T-helper 2 cell treated with Interferon-gamma antibody and Interleukin-4, amounts not matched to agents 5 μg/mL and 100 μg/mL, for 36 hours (primary cell): ENCODE measurements at regions not wholly inside any gene's neighbourhood (a gene's known extent, or its start where the extent isn't known, plus 50 kb on each side); places are given as distances from the start of the nearest gene placed in this dataset.

Experiments
- DNase-seq: peaks from one replicate; pipeline ENCODE4 v3.0.0; 2021; ENCODE audit warnings: low spot score
- H3K27ac Mint-ChIP-seq: one replicate; pipeline ENCODE4 v1.8.0; 2021; ENCODE audit warnings: mild to moderate bottlenecking, mixed read lengths
- H3K27me3 Mint-ChIP-seq: one replicate; pipeline ENCODE4 v1.8.0; 2021; ENCODE audit warnings: low read depth, mixed read lengths
- H3K36me3 Mint-ChIP-seq: one replicate; pipeline ENCODE4 v1.8.0; 2021; ENCODE audit warnings: low read depth, mixed read lengths
- H3K4me1 Mint-ChIP-seq: one replicate; pipeline ENCODE4 v1.8.0; 2021; ENCODE audit warnings: low read depth, mixed read lengths
- H3K4me3 Mint-ChIP-seq: one replicate; pipeline ENCODE4 v1.8.0; 2022; ENCODE audit warnings: mild to moderate bottlenecking, moderate library complexity, mixed read lengths
- H3K9me3 Mint-ChIP-seq: one replicate; pipeline ENCODE4 v1.8.0; 2021; ENCODE audit warnings: mixed read lengths

GRCh38 chr16:27684047-27684446 is 134.1 kb downstream of the KATNIP start:
- Mint-ChIP-seq H3K36me3 (peaks cover 2% of the 10 kb centered on the region), H3K4me3 (no peak overlapping the region), H3K4me1 (no peaks in the 10 kb centered on the region), H3K27me3 (no peaks in the 10 kb centered on the region), H3K27ac (no peak overlapping the region), H3K9me3 (no peaks in the 10 kb centered on the region)
- DNase-seq, result no peak

GRCh38 chr16:27685807-27686206 is 135.9 kb downstream of the KATNIP start:
- Mint-ChIP-seq H3K4me3 (no peak overlapping the region), H3K27me3 (no peaks in the 10 kb centered on the region), H3K9me3 (no peaks in the 10 kb centered on the region), H3K4me1 (no peaks in the 10 kb centered on the region), H3K27ac (no peak overlapping the region), H3K36me3 (no peaks in the 10 kb centered on the region)
- DNase-seq, result no peak

GRCh38 chr16:27686926-27687325 is 137.0 kb downstream of the KATNIP start:
- Mint-ChIP-seq H3K27me3 (no peaks in the 10 kb centered on the region), H3K36me3 (no peaks in the 10 kb centered on the region), H3K4me1 (no peaks in the 10 kb centered on the region), H3K27ac (no peak overlapping the region), H3K4me3 (no peak overlapping the region), H3K9me3 (no peaks in the 10 kb centered on the region)
- DNase-seq, result no peak

GRCh38 chr16:27687605-27688004 is 137.7 kb downstream of the KATNIP start:
- no peak overlapping the region for H3K4me3 Mint-ChIP-seq
- no peaks in the 10 kb centered on the region for H3K9me3 Mint-ChIP-seq
- no peak for DNase-seq
- no peaks in the 10 kb centered on the region for H3K4me1 Mint-ChIP-seq
- H3K27ac Mint-ChIP-seq, result no peak overlapping the region
- no peaks in the 10 kb centered on the region for H3K27me3 Mint-ChIP-seq
- no peaks in the 10 kb centered on the region for H3K36me3 Mint-ChIP-seq

- Mint-ChIP-seq H3K27ac (no peak overlapping the region), H3K27me3 (no peaks in the 10 kb centered on the region), H3K36me3 (no peaks in the 10 kb centered on the region), H3K4me3 (no peak overlapping the region), H3K4me1 (no peaks in the 10 kb centered on the region), H3K9me3 (no peaks in the 10 kb centered on the region)
- no peak for DNase-seq
Observed at GRCh38 chr16:27689711-27690110, 139.8 kb downstream of the KATNIP start.

GRCh38 chr16:27690608-27691007 is 140.7 kb downstream of the KATNIP start:
- no peaks in the 10 kb centered on the region for H3K27me3 Mint-ChIP-seq
- no peaks in the 10 kb centered on the region for H3K9me3 Mint-ChIP-seq
- H3K36me3 Mint-ChIP-seq, result no peaks in the 10 kb centered on the region
- no peaks in the 10 kb centered on the region for H3K4me1 Mint-ChIP-seq
- no peak overlapping the region for H3K27ac Mint-ChIP-seq
- no peak for DNase-seq
- no peak overlapping the region for H3K4me3 Mint-ChIP-seq

- no peak for DNase-seq
- Mint-ChIP-seq H3K27ac (no peak overlapping the region), H3K4me1 (no peaks in the 10 kb centered on the region), H3K4me3 (no peak overlapping the region), H3K27me3 (no peaks in the 10 kb centered on the region), H3K36me3 (no peaks in the 10 kb centered on the region), H3K9me3 (no peaks in the 10 kb centered on the region)
Observed at GRCh38 chr16:27691721-27692120, 141.8 kb downstream of the KATNIP start.

- no peak for DNase-seq
- H3K4me1 Mint-ChIP-seq, result no peaks in the 10 kb centered on the region
- no peaks in the 10 kb centered on the region for H3K27me3 Mint-ChIP-seq
- no peak overlapping the region for H3K4me3 Mint-ChIP-seq
- no peaks in the 10 kb centered on the region for H3K36me3 Mint-ChIP-seq
- H3K9me3 Mint-ChIP-seq, result no peaks in the 10 kb centered on the region
- no peak overlapping the region for H3K27ac Mint-ChIP-seq
Observed at GRCh38 chr16:27692576-27692975, 142.6 kb downstream of the KATNIP start.

GRCh38 chr16:27695161-27695560 is 145.2 kb downstream of the KATNIP start:
- Mint-ChIP-seq H3K4me3 (no peak overlapping the region), H3K36me3 (no peaks in the 10 kb centered on the region), H3K9me3 (no peaks in the 10 kb centered on the region), H3K27ac (no peak overlapping the region), H3K4me1 (no peaks in the 10 kb centered on the region), H3K27me3 (no peaks in the 10 kb centered on the region)
- no peak for DNase-seq

GRCh38 chr16:27698266-27698665 is 148.3 kb downstream of the KATNIP start:
- no peaks in the 10 kb centered on the region for H3K36me3 Mint-ChIP-seq
- H3K4me1 Mint-ChIP-seq, result no peaks in the 10 kb centered on the region
- H3K27ac Mint-ChIP-seq, result no peak overlapping the region
- H3K9me3 Mint-ChIP-seq, result no peaks in the 10 kb centered on the region
- DNase-seq, result no peak
- H3K4me3 Mint-ChIP-seq, result no peak overlapping the region
- no peaks in the 10 kb centered on the region for H3K27me3 Mint-ChIP-seq

GRCh38 chr16:27698746-27699145 is 148.8 kb downstream of the KATNIP start:
- Mint-ChIP-seq H3K4me3 (no peak overlapping the region), H3K27me3 (no peaks in the 10 kb centered on the region), H3K27ac (no peak overlapping the region), H3K36me3 (no peaks in the 10 kb centered on the region), H3K9me3 (no peaks in the 10 kb centered on the region), H3K4me1 (no peaks in the 10 kb centered on the region)
- DNase-seq, result no peak

GRCh38 chr16:27699540-27699939 is 149.6 kb downstream of the KATNIP start:
- H3K9me3 Mint-ChIP-seq, result no peaks in the 10 kb centered on the region
- DNase-seq, result no peak
- H3K27me3 Mint-ChIP-seq, result no peaks in the 10 kb centered on the region
- no peak overlapping the region for H3K4me3 Mint-ChIP-seq
- H3K4me1 Mint-ChIP-seq, result no peaks in the 10 kb centered on the region
- H3K27ac Mint-ChIP-seq, result no peak overlapping the region
- no peaks in the 10 kb centered on the region for H3K36me3 Mint-ChIP-seq

GRCh38 chr16:27700304-27700995 is 150.5 kb downstream of the KATNIP start:
- H3K36me3 Mint-ChIP-seq, result no peaks in the 10 kb centered on the region
- no peaks in the 10 kb centered on the region for H3K9me3 Mint-ChIP-seq
- DNase-seq, result no peak
- no peak overlapping the region for H3K4me3 Mint-ChIP-seq
- no peaks in the 10 kb centered on the region for H3K27me3 Mint-ChIP-seq
- no peak overlapping the region for H3K27ac Mint-ChIP-seq
- H3K4me1 Mint-ChIP-seq, result no peaks in the 10 kb centered on the region

- no peaks in the 10 kb centered on the region for H3K36me3 Mint-ChIP-seq
Observed at GRCh38 chr16:27701381-27701780, 151.4 kb downstream of the KATNIP start.

GRCh38 chr16:27703121-27703520 is 153.2 kb downstream of the KATNIP start:
- H3K4me3 Mint-ChIP-seq, result no peak overlapping the region
- DNase-seq, result no peak
- H3K9me3 Mint-ChIP-seq, result no peaks in the 10 kb centered on the region
- H3K27me3 Mint-ChIP-seq, result no peaks in the 10 kb centered on the region
- H3K27ac Mint-ChIP-seq, result no peak overlapping the region
- H3K36me3 Mint-ChIP-seq, result no peaks in the 10 kb centered on the region
- H3K4me1 Mint-ChIP-seq, result no peaks in the 10 kb centered on the region

More at GRCh38 chr16:27701381-27701780, 151.4 kb downstream of the KATNIP start:
- no peak for DNase-seq
- Mint-ChIP-seq H3K4me3 (no peak overlapping the region), H3K27me3 (no peaks in the 10 kb centered on the region), H3K27ac (no peak overlapping the region), H3K9me3 (no peaks in the 10 kb centered on the region), H3K4me1 (no peaks in the 10 kb centered on the region)
